ENCODE measurements at regions not wholly inside any gene's neighbourhood (a gene's known extent, or its start where the extent isn't known, plus 50 kb on each side); places are given as distances from the start of the nearest gene placed in this dataset.
A peak's percentile ranks its signal among the peaks of the same experiment; 100 is the strongest.

GRCh38 chr13:47351798-47352197 is 454.9 kb upstream of the HTR2A start:
- H3K4me3 ChIP-seq: no peak overlapping the region
- no peak overlapping the region for H3K27ac ChIP-seq
- H3K4me1 ChIP-seq: no peaks in the 10 kb centered on the region
- DNase-seq: no peak
- H3K36me3 ChIP-seq: no peaks in the 10 kb centered on the region
- H3K9me3 ChIP-seq: no peaks in the 10 kb centered on the region
- TF ChIP-seq CTCF (IDR thresholded peaks at IDR 0.05) (no peak), POLR2A (IDR thresholded peaks at IDR 0.05) (no peak)
- no peaks in the 10 kb centered on the region for H3K27me3 ChIP-seq
- intact Hi-C loops (cut with DNase I; ENCODE audit: low total_unique reads): no loop called here

- Histone ChIP-seq H3K27ac (no peak overlapping the region), H3K27me3 (no peaks in the 10 kb centered on the region), H3K9me3 (no peaks in the 10 kb centered on the region), H3K4me1 (no peaks in the 10 kb centered on the region), H3K4me3 (no peak overlapping the region), H3K36me3 (no peaks in the 10 kb centered on the region)
- intact Hi-C loops (cut with DNase I; ENCODE audit: low total_unique reads): no loop called here
- DNase-seq: no peak
- TF ChIP-seq CTCF (IDR thresholded peaks at IDR 0.05): no peak
- no peak for TF ChIP-seq POLR2A (IDR thresholded peaks at IDR 0.05)
Observed at GRCh38 chr13:47350334-47351124, 453.7 kb upstream of the HTR2A start.

GRCh38 chr13:47349211-47349610 is 452.4 kb upstream of the HTR2A start:
- H3K9me3 ChIP-seq: no peaks in the 10 kb centered on the region
- H3K4me1 ChIP-seq: no peaks in the 10 kb centered on the region
- no peak for TF ChIP-seq CTCF (IDR thresholded peaks at IDR 0.05)
- TF ChIP-seq POLR2A (IDR thresholded peaks at IDR 0.05): no peak
- H3K27ac ChIP-seq: no peak overlapping the region
- intact Hi-C loops (cut with DNase I; ENCODE audit: low total_unique reads): no loop called here
- H3K4me3 ChIP-seq: no peak overlapping the region
- H3K36me3 ChIP-seq: no peaks in the 10 kb centered on the region
- no peaks in the 10 kb centered on the region for H3K27me3 ChIP-seq
- no peak for DNase-seq

- TF ChIP-seq CTCF (IDR thresholded peaks at IDR 0.05) (no peak), POLR2A (IDR thresholded peaks at IDR 0.05) (no peak)
- DNase-seq: no peak
- Histone ChIP-seq H3K27me3 (no peaks in the 10 kb centered on the region), H3K9me3 (no peaks in the 10 kb centered on the region), H3K27ac (no peak overlapping the region), H3K4me1 (no peaks in the 10 kb centered on the region), H3K36me3 (no peaks in the 10 kb centered on the region), H3K4me3 (no peak overlapping the region)
- intact Hi-C loops (cut with DNase I; ENCODE audit: low total_unique reads): no loop called here
Observed at GRCh38 chr13:47337781-47338507, 441.1 kb upstream of the HTR2A start.

GRCh38 chr13:47334173-47334572 is 437.3 kb upstream of the HTR2A start:
- DNase-seq: peak; percentile 57 to 61
- no peaks in the 10 kb centered on the region for H3K4me1 ChIP-seq
- no peak overlapping the region for H3K4me3 ChIP-seq
- H3K9me3 ChIP-seq: no peaks in the 10 kb centered on the region
- H3K27ac ChIP-seq: peak overlapping the region in 1 of 2 donors; percentile 63
- no peaks in the 10 kb centered on the region for H3K27me3 ChIP-seq
- no peaks in the 10 kb centered on the region for H3K36me3 ChIP-seq
- intact Hi-C loops (cut with DNase I; ENCODE audit: low total_unique reads): no loop called here
- no peak for TF ChIP-seq CTCF (IDR thresholded peaks at IDR 0.05)
- no peak for TF ChIP-seq POLR2A (IDR thresholded peaks at IDR 0.05)
